HG02642 (cell line): ENCODE measurements at regions not wholly inside any gene's neighbourhood (a gene's known extent, or its start where the extent isn't known, plus 50 kb on each side); places are given as distances from the start of the nearest gene placed in this dataset.
"Not testable (repeated sequence)": the region's sequence is repeated elsewhere in the genome, so short reads cannot be mapped to it uniquely, and the experiment has no call there.

ENCODE experiments used
- ATAC-seq: cut with Tn5 transposase; IDR thresholded peaks from one replicate; pipeline ENCODE4 v1.9.1; 2021; ENCODE audit warnings: mild to moderate bottlenecking; ENCODE audit not compliant: unreplicated experiment, poor library complexity

GRCh38 chr2:113551637-113552318 lies 53.3 kb downstream of the FOXD4L1 start:
- peak; percentile 80 for ATAC-seq

GRCh38 chr2:113559820-113560219 lies 61.4 kb downstream of the FOXD4L1 start:
- not testable (repeated sequence) for ATAC-seq

DNA sequence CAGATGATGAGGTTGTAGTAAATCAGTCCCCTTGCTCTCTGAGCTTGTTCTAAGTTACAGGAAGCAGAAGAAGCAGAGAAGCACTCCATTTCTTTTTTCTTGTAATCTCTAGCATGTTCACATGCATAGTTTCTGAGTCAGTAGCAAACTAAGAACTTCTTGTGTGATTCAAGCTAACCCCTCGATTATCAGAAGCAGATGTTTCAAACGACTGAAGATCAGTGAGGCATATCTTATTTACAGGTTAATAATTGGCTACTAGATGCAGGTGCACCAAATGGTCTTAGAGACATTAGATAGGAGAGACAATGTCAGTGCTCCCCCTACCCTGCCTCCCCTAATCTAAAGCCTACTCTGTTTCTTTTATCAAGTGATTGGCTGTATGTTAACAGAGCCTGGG lies 64.2 kb downstream of the FOXD4L1 start:
- peak; percentile 82 for ATAC-seq

- ATAC-seq, result not testable (repeated sequence)
Observed at GRCh38 chr2:113566674-113567480, 60.2 kb upstream of the RABL2A start.

DNA sequence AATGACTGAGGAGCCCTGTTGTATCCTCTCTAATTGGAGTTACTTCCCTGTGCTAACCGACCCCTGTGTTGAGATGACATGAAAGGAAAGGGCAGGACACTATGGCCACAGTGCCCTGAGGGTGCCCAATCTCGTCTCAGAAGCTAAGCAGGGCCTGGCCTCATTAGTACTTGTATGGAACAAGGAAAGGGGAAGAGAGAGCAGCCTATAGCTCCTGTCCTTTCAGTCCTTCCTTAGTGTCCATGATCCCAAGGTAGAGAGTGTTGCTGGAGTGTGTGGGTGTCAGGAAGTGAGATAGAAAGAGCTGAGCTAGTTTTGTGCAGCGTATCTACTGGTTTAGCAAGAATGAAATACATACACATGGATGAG lies 59.6 kb upstream of the RABL2A start:
- not testable (repeated sequence) for ATAC-seq

DNA sequence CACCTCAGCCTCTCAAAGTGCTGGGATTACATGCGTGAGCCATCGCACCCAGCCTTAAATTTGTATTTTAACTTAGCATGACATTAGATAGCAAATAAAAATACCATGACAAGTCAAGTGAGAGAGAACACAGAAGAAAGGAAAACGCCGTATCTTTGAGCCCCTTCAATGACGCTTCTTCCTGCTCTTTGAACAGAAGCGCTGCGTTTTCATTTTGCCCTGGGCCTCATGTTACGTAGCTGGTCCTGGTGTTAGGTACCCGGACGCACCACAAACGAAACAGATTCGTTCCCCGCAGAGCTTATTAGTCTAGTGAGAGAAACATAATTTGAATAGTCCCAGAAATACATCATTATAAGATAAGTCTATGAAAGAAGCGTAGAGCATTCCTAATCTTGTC lies 58.8 kb upstream of the RABL2A start:
- ATAC-seq, result not testable (repeated sequence)

DNA sequence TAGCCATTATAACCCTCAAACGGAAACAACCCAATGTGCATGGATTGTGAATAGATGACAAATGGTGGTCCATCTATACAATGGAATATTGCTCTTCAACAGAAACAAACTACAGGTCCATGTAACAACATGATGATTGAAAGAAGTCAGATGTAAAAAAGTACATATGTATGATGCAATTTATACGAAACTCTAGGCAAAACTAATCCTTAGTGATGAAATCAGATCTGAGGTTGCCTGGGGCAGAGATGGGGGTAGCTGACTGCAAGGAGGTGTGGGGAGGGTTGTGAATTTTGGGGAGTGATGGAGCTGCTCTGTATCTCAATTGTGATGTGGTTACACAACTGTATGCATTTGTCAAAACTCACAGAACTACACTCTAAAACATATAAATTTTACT lies 57.0 kb upstream of the RABL2A start:
- ATAC-seq, result not testable (repeated sequence)

GRCh38 chr2:113570509-113571009 lies 56.5 kb upstream of the RABL2A start:
- not testable (repeated sequence) for ATAC-seq

DNA sequence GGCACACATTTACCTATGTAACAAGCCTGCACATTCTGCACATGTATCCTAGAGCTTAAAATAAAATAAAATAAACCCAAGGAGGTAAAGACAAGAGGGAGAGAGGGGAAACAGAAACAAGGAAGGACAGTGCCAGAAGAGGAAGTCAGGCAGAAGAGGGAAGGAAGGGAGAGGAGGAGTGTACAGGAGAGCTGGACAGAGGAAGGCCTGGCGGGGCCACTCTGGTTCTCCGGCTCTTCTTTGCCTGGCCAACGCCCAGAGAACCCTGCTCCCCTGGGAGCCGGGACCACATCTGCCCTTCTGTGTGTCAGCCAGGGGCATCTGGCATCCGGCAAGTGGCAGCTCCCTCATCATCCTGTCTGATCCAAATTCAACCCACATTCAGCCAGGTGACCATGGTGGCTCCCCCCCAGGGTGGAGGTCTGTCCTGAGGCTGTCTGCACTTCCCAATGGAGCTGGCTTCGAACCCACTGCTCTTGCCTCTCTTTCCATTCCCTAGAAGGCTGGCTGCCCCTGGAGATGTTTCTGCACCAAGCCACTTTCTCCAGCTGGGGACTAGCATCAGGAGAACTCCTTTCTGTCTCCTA lies 55.5 kb upstream of the RABL2A start:
- not testable (repeated sequence) for ATAC-seq

GRCh38 chr2:113575721-113576120 lies 51.3 kb upstream of the RABL2A start:
- ATAC-seq, result not testable (repeated sequence)

DNA sequence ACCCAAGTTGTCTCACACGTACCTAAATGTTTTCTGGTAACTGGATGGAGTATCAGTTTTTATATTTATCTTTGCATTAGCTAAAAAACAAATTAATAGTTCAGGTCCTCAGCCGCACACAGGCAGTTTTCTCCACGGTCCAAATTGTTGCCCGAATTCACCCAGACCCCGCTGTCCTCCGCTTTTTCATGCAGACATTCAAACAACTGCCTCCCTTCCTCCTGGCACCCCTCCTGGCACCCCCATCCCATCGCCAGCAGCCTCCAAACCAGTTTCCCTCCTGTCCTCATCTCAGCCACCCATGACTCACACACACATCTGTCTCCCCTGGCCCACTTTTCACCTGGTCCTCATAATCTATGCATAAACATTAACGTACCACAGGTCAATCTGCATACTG lies 50.7 kb upstream of the RABL2A start:
- ATAC-seq, result not testable (repeated sequence)
